ENCODE measurements at regions not wholly inside any gene's neighbourhood (a gene's known extent, or its start where the extent isn't known, plus 50 kb on each side); places are given as distances from the start of the nearest gene placed in this dataset.

GRCh38 chr16:73531021-73531420, 483.1 kb upstream of the ZFHX3 start:
- in situ Hi-C loops (cut with MboI; ENCODE audit: low pct_unique_long_range_greater_than_20kb, low sequenced_read_pairs, unreplicated experiment) = no loop called here
- no peak for DNase-seq (ENCODE audit: low spot score)
- no peak for TF ChIP-seq CTCF (IDR thresholded peaks at IDR 0.05; ENCODE audit: extremely low read depth, insufficient read depth, missing control alignments)

GRCh38 chr16:73530529-73530928, 482.6 kb upstream of the ZFHX3 start:
- no peak for TF ChIP-seq CTCF (IDR thresholded peaks at IDR 0.05; ENCODE audit: extremely low read depth, insufficient read depth, missing control alignments)
- in situ Hi-C loops (cut with MboI; ENCODE audit: low pct_unique_long_range_greater_than_20kb, low sequenced_read_pairs, unreplicated experiment) = no loop called here

GRCh38 chr16:73529303-73530012, 481.5 kb upstream of the ZFHX3 start:
- no peak for TF ChIP-seq CTCF (IDR thresholded peaks at IDR 0.05; ENCODE audit: extremely low read depth, insufficient read depth, missing control alignments)
- in situ Hi-C loops (cut with MboI; ENCODE audit: low pct_unique_long_range_greater_than_20kb, low sequenced_read_pairs, unreplicated experiment) = no loop called here
- DNase-seq (ENCODE audit: low spot score) = no peak

More at GRCh38 chr16:73530529-73530928, 482.6 kb upstream of the ZFHX3 start:
- DNase-seq (ENCODE audit: low spot score) = no peak

GRCh38 chr16:73527187-73527586, 479.3 kb upstream of the ZFHX3 start:
- in situ Hi-C loops (cut with MboI; ENCODE audit: low pct_unique_long_range_greater_than_20kb, low sequenced_read_pairs, unreplicated experiment) = no loop called here
- no peak for DNase-seq (ENCODE audit: low spot score)
- no peak for TF ChIP-seq CTCF (IDR thresholded peaks at IDR 0.05; ENCODE audit: extremely low read depth, insufficient read depth, missing control alignments)

GRCh38 chr16:73526011-73526804, 478.3 kb upstream of the ZFHX3 start:
- no peak for DNase-seq (ENCODE audit: low spot score)
- TF ChIP-seq CTCF (IDR thresholded peaks at IDR 0.05; ENCODE audit: extremely low read depth, insufficient read depth, missing control alignments) = no peak
- in situ Hi-C loops (cut with MboI; ENCODE audit: low pct_unique_long_range_greater_than_20kb, low sequenced_read_pairs, unreplicated experiment) = no loop called here

- in situ Hi-C loops (cut with MboI; ENCODE audit: low pct_unique_long_range_greater_than_20kb, low sequenced_read_pairs, unreplicated experiment) = no loop called here
- no peak for TF ChIP-seq CTCF (IDR thresholded peaks at IDR 0.05; ENCODE audit: extremely low read depth, insufficient read depth, missing control alignments)
- no peak for DNase-seq (ENCODE audit: low spot score)
Measured at GRCh38 chr16:73523209-73523608, 475.3 kb upstream of the ZFHX3 start.

Measured in GM13977 (cell line).